Neural progenitor cell (in vitro differentiated cells): ENCODE measurements at regions not wholly inside any gene's neighbourhood (a gene's known extent, or its start where the extent isn't known, plus 50 kb on each side); places are given as distances from the start of the nearest gene placed in this dataset.
"Not testable (repeated sequence)": the region's sequence is repeated elsewhere in the genome, so short reads cannot be mapped to it uniquely, and the experiment has no call there.

Experiments used
- DNase-seq: peaks from one replicate; pipeline ENCODE4 v3.0.0-alpha.2; 2016; ENCODE audit warnings: low spot score
- H2AFZ ChIP-seq: fragments of 200-600 bp; sonication (generic); replicated peaks from 2 replicates; pipeline ENCODE4 v1.6.1; 2016; ENCODE audit warnings: antibody characterized with exemption
- H3F3A ChIP-seq: fragments of 200-600 bp; sonication (generic); 2 replicates; pipeline ENCODE4 v1.6.1; 2016; ENCODE audit warnings: antibody characterized with exemption, low read depth
- H3K27ac ChIP-seq: fragments of 200-600 bp; sonication (generic); 2 replicates; pipeline ENCODE4 v1.5.1; 2016; ENCODE audit warnings: mild to moderate bottlenecking
- H3K27me3 ChIP-seq: fragments of 200-600 bp; sonication (generic); 2 replicates; pipeline ENCODE4 v1.6.1; 2016; ENCODE audit warnings: mild to moderate bottlenecking, moderate library complexity
- H3K36me3 ChIP-seq: fragments of 200-600 bp; sonication (generic); 2 replicates; pipeline ENCODE4 v1.5.1; 2016
- H3K4me1 ChIP-seq: fragments of 200-600 bp; sonication (generic); 2 replicates; pipeline ENCODE4 v1.6.1; 2016; ENCODE audit warnings: mixed run types
- H3K4me2 ChIP-seq: fragments of 200-600 bp; sonication (generic); 2 replicates; pipeline ENCODE4 v1.6.1; 2016
- H3K4me3 ChIP-seq: fragments of 200-600 bp; sonication (generic); 2 replicates; pipeline ENCODE4 v1.5.1; 2016
- H3K79me2 ChIP-seq: fragments of 200-600 bp; sonication (generic); 2 replicates; pipeline ENCODE4 v1.6.1; 2016; ENCODE audit warnings: low read depth
- H3K9ac ChIP-seq: fragments of 200-600 bp; sonication (generic); 2 replicates; pipeline ENCODE4 v1.6.1; 2016
- H3K9me3 ChIP-seq: fragments of 200-600 bp; sonication (generic); 2 replicates; pipeline ENCODE4 v1.5.1; 2016; ENCODE audit warnings: low read depth
- H4K20me1 ChIP-seq: fragments of 200-600 bp; sonication (generic); 2 replicates; pipeline ENCODE4 v1.6.1; 2016; ENCODE audit warnings: low read depth
- H3K27ac Mint-ChIP-seq: 3 replicates; pipeline ENCODE4 v1.8.0; 2021; ENCODE audit warnings: mixed read lengths
- H3K27me3 Mint-ChIP-seq: 2 replicates; pipeline ENCODE4 v1.8.0; 2022; ENCODE audit warnings: low read depth, mild to moderate bottlenecking, inconsistent platforms, moderate library complexity, mixed read lengths; ENCODE audit not compliant: insufficient read depth
- H3K36me3 Mint-ChIP-seq: 3 replicates; pipeline ENCODE4 v1.8.0; 2021; ENCODE audit warnings: mixed read lengths
- H3K4me1 Mint-ChIP-seq: 3 replicates; pipeline ENCODE4 v1.8.0; 2021; ENCODE audit warnings: mixed read lengths
- H3K4me3 Mint-ChIP-seq: 3 replicates; pipeline ENCODE4 v1.8.0; 2021; ENCODE audit warnings: mild to moderate bottlenecking, moderate library complexity, mixed read lengths
- H3K9me3 Mint-ChIP-seq: 3 replicates; pipeline ENCODE4 v1.8.0; 2020; ENCODE audit warnings: mixed read lengths
- CTCF ChIP-seq: fragments of 200-600 bp; sonication (generic); IDR thresholded peaks from 2 replicates; pipeline ENCODE4 v1.5.1; 2017; ENCODE audit warnings: antibody characterized with exemption, mild to moderate bottlenecking
- EZH2 ChIP-seq: fragments of 200-600 bp; sonication (generic); IDR thresholded peaks from 2 replicates; pipeline ENCODE4 v1.6.1; 2017; ENCODE audit warnings: antibody characterized with exemption, mild to moderate bottlenecking, moderate library complexity
- EZH2phosphoT487 ChIP-seq: fragments of 200-600 bp; sonication (generic); IDR thresholded peaks from 2 replicates; pipeline ENCODE4 v1.6.1; 2017; ENCODE audit warnings: antibody characterized with exemption

- TF ChIP-seq CTCF: no peak
- no peak for TF ChIP-seq EZH2
- TF ChIP-seq EZH2phosphoT487: no peak
- Histone ChIP-seq H3K79me2 (no peaks in the 10 kb centered on the region), H3K9ac (no peak overlapping the region), H3K27ac (no peak overlapping the region), H3K4me3 (no peak overlapping the region), H3K27me3 (no peaks in the 10 kb centered on the region), H4K20me1 (no peaks in the 10 kb centered on the region), H3K4me2 (no peak overlapping the region), H3F3A (no peaks in the 10 kb centered on the region), H3K36me3 (no peaks in the 10 kb centered on the region), H2AFZ (no peak overlapping the region), H3K4me1 (peaks cover under 1% of the 10 kb centered on the region), H3K9me3 (no peaks in the 10 kb centered on the region)
- peaks cover 2% of the 10 kb centered on the region for H3K9me3 Mint-ChIP-seq
- no peak overlapping the region for H3K4me3 Mint-ChIP-seq
- DNase-seq: no peak
- no peaks in the 10 kb centered on the region for H3K36me3 Mint-ChIP-seq
- no peaks in the 10 kb centered on the region for H3K27me3 Mint-ChIP-seq
- H3K27ac Mint-ChIP-seq: no peak overlapping the region
- H3K4me1 Mint-ChIP-seq: peaks cover 8% of the 10 kb centered on the region
Measured at GRCh38 chr10:23918090-23918723, 290.7 kb upstream of the KIAA1217 start.

- no peak overlapping the region for H3K4me3 Mint-ChIP-seq
- DNase-seq: no peak
- H3K4me2 ChIP-seq: no peak overlapping the region
- H3K27me3 ChIP-seq: no peaks in the 10 kb centered on the region
- H2AFZ ChIP-seq: no peak overlapping the region
- H3K27me3 Mint-ChIP-seq: peaks cover 4% of the 10 kb centered on the region
- H3K9me3 ChIP-seq: no peaks in the 10 kb centered on the region
- no peaks in the 10 kb centered on the region for H3F3A ChIP-seq
- no peaks in the 10 kb centered on the region for H3K4me1 ChIP-seq
- peaks cover 4% of the 10 kb centered on the region for H3K4me1 Mint-ChIP-seq
- no peaks in the 10 kb centered on the region for H3K36me3 Mint-ChIP-seq
- TF ChIP-seq CTCF (no peak), EZH2phosphoT487 (no peak), EZH2 (no peak)
- H3K4me3 ChIP-seq: no peak overlapping the region
- no peak overlapping the region for H3K27ac ChIP-seq
- H3K79me2 ChIP-seq: no peaks in the 10 kb centered on the region
- H3K36me3 ChIP-seq: no peaks in the 10 kb centered on the region
- peaks cover 2% of the 10 kb centered on the region for H3K9me3 Mint-ChIP-seq
- H3K9ac ChIP-seq: no peak overlapping the region
- H3K27ac Mint-ChIP-seq: no peak overlapping the region
- H4K20me1 ChIP-seq: no peaks in the 10 kb centered on the region
Measured at GRCh38 chr10:23918839-23919238, 290.1 kb upstream of the KIAA1217 start.

GRCh38 chr10:23927576-23928325, 281.2 kb upstream of the KIAA1217 start:
- no peak overlapping the region for H3K4me3 Mint-ChIP-seq
- Histone ChIP-seq H4K20me1 (no peaks in the 10 kb centered on the region), H3K79me2 (no peaks in the 10 kb centered on the region), H3K9ac (no peak overlapping the region), H3K27me3 (no peaks in the 10 kb centered on the region), H3K27ac (no peak overlapping the region), H3K4me1 (no peaks in the 10 kb centered on the region), H3K4me2 (no peak overlapping the region), H3K4me3 (no peak overlapping the region), H2AFZ (peak overlapping the region; percentile 58), H3F3A (no peaks in the 10 kb centered on the region), H3K36me3 (no peaks in the 10 kb centered on the region), H3K9me3 (no peaks in the 10 kb centered on the region)
- H3K27me3 Mint-ChIP-seq: peaks cover 6% of the 10 kb centered on the region
- peak; percentile 25 for DNase-seq
- no peaks in the 10 kb centered on the region for H3K36me3 Mint-ChIP-seq
- TF ChIP-seq EZH2phosphoT487 (no peak), CTCF (no peak), EZH2 (no peak)
- H3K27ac Mint-ChIP-seq: no peak overlapping the region
- no peaks in the 10 kb centered on the region for H3K9me3 Mint-ChIP-seq
- no peaks in the 10 kb centered on the region for H3K4me1 Mint-ChIP-seq

- not testable (repeated sequence) for H3K27me3 ChIP-seq, H3K36me3 Mint-ChIP-seq, H3K9me3 Mint-ChIP-seq, H3K27ac ChIP-seq, H3K79me2 ChIP-seq, H3K9me3 ChIP-seq, H3K27me3 Mint-ChIP-seq, H3K4me1 Mint-ChIP-seq, H2AFZ ChIP-seq, H3K4me1 ChIP-seq, H3K4me3 ChIP-seq, DNase-seq, H4K20me1 ChIP-seq, H3K9ac ChIP-seq, H3K4me2 ChIP-seq, H3K27ac Mint-ChIP-seq, H3K36me3 ChIP-seq, H3K4me3 Mint-ChIP-seq
- peaks cover 14% of the 10 kb centered on the region for H3F3A ChIP-seq
Measured at GRCh38 chr10:23934023-23934422, 274.9 kb upstream of the KIAA1217 start.
